ENCODE measurements at regions not wholly inside any gene's neighbourhood (a gene's known extent, or its start where the extent isn't known, plus 50 kb on each side); places are given as distances from the start of the nearest gene placed in this dataset.

- FAIRE-seq = no peak
- dilution Hi-C loops (cut with MboI; ENCODE audit: extremely low pct_ligation_motif_present, low sequenced_read_pairs) = no loop called here
- TF ChIP-seq, protein P1, sequence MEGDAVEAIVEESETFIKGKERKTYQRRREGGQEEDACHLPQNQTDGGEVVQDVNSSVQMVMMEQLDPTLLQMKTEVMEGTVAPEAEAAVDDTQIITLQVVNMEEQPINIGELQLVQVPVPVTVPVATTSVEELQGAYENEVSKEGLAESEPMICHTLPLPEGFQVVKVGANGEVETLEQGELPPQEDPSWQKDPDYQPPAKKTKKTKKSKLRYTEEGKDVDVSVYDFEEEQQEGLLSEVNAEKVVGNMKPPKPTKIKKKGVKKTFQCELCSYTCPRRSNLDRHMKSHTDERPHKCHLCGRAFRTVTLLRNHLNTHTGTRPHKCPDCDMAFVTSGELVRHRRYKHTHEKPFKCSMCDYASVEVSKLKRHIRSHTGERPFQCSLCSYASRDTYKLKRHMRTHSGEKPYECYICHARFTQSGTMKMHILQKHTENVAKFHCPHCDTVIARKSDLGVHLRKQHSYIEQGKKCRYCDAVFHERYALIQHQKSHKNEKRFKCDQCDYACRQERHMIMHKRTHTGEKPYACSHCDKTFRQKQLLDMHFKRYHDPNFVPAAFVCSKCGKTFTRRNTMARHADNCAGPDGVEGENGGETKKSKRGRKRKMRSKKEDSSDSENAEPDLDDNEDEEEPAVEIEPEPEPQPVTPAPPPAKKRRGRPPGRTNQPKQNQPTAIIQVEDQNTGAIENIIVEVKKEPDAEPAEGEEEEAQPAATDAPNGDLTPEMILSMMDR (optimal IDR thresholded peaks at IDR 0.05 in 1 of 3, IDR thresholded peaks at IDR 0.05 in 1 of 3, conservative IDR thresholded peaks at IDR 0.05 in 1 of 3; ENCODE audit: extremely low read depth in 1 of 3, insufficient read depth in 2 of 3, low read length in 3 of 3) = no peak
- TF ChIP-seq EZH2 (IDR thresholded peaks at IDR 0.05; ENCODE audit: low read length) = no peak
These were observed 605.5 kb upstream of the PITX2 start for GRCh38 chr4:111228396-111228795.

DNA sequence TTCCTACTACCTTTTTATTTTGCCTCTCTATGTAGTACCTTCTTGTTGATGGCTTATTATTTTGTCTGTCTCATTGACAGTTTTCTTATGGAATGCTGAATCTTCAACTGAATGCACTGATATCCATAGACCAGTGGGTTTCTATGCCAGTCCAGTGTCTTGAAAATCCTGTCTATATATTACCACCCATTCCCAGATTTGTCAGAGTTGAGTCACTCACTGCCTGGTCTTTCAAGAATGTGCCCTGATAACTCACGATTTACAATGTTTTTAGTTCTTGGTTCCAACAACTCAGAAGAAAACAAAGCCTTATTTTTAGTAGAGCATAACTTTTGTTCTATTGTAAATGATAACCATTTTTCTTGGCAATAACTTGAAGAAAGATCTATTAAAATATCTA is 606.0 kb upstream of the PITX2 start:
- DNase-seq (ENCODE audit: low read depth, low spot score) (no peak), FAIRE-seq (no peak)
- dilution Hi-C loops (cut with MboI; ENCODE audit: extremely low pct_ligation_motif_present, low sequenced_read_pairs) = no loop called here
- H3K36me3 ChIP-seq (ENCODE audit: control insufficient read depth in 2 of 2, extremely low read depth in 1 of 2, insufficient read depth in 2 of 2, low read length in 2 of 2) = no peaks in the 10 kb centered on the region
- no peaks in the 10 kb centered on the region for H3K79me2 ChIP-seq (ENCODE audit: control insufficient read depth, insufficient read depth, low read length)
- no peaks in the 10 kb centered on the region for H4K20me1 ChIP-seq (ENCODE audit: control insufficient read depth, extremely low read depth, insufficient read depth, low read length)
- H3K27ac ChIP-seq (ENCODE audit: control insufficient read depth, insufficient read depth, low read length) = no peak overlapping the region
- no peak overlapping the region for H3K4me3 ChIP-seq (ENCODE audit: control insufficient read depth in 2 of 3, extremely low read depth in 1 of 3, insufficient read depth in 2 of 3, low read depth in 1 of 3, low read length in 3 of 3)
- H3K9me1 ChIP-seq (ENCODE audit: control insufficient read depth, extremely low read depth, insufficient read depth, low read length) = no peaks in the 10 kb centered on the region
- no peaks in the 10 kb centered on the region for H3K4me1 ChIP-seq (ENCODE audit: control insufficient read depth, extremely low read depth, insufficient read depth, low read length)
- H3K9ac ChIP-seq (ENCODE audit: control insufficient read depth, extremely low read depth, insufficient read depth, low read length) = no peak overlapping the region
- H3K9me3 ChIP-seq (ENCODE audit: control insufficient read depth, low read depth, low read length) = no peaks in the 10 kb centered on the region
- no peaks in the 10 kb centered on the region for H3K27me3 ChIP-seq (ENCODE audit: control insufficient read depth, extremely low read depth, insufficient read depth, low read length)
- no peak overlapping the region for H3K4me2 ChIP-seq (ENCODE audit: control insufficient read depth, extremely low read depth, insufficient read depth, low read depth, low read length)
- no peak overlapping the region for H2AFZ ChIP-seq (ENCODE audit: control insufficient read depth, low read length)
- no peak for TF ChIP-seq EZH2 (IDR thresholded peaks at IDR 0.05; ENCODE audit: low read length)
- TF ChIP-seq, protein P1 (optimal IDR thresholded peaks at IDR 0.05 in 1 of 3, IDR thresholded peaks at IDR 0.05 in 1 of 3, conservative IDR thresholded peaks at IDR 0.05 in 1 of 3; ENCODE audit: extremely low read depth in 1 of 3, insufficient read depth in 2 of 3, low read length in 3 of 3) = no peak

More at GRCh38 chr4:111228396-111228795, 605.5 kb upstream of the PITX2 start:
- Histone ChIP-seq H3K4me3 (ENCODE audit: control insufficient read depth in 2 of 3, extremely low read depth in 1 of 3, insufficient read depth in 2 of 3, low read depth in 1 of 3, low read length in 3 of 3) (no peak overlapping the region), H3K27me3 (ENCODE audit: control insufficient read depth, extremely low read depth, insufficient read depth, low read length) (no peaks in the 10 kb centered on the region), H3K9me1 (ENCODE audit: control insufficient read depth, extremely low read depth, insufficient read depth, low read length) (no peaks in the 10 kb centered on the region), H3K36me3 (ENCODE audit: control insufficient read depth in 2 of 2, extremely low read depth in 1 of 2, insufficient read depth in 2 of 2, low read length in 2 of 2) (no peaks in the 10 kb centered on the region), H3K9ac (ENCODE audit: control insufficient read depth, extremely low read depth, insufficient read depth, low read length) (no peak overlapping the region), H3K4me2 (ENCODE audit: control insufficient read depth, extremely low read depth, insufficient read depth, low read depth, low read length) (no peak overlapping the region), H3K27ac (ENCODE audit: control insufficient read depth, insufficient read depth, low read length) (no peak overlapping the region), H3K79me2 (ENCODE audit: control insufficient read depth, insufficient read depth, low read length) (no peaks in the 10 kb centered on the region), H4K20me1 (ENCODE audit: control insufficient read depth, extremely low read depth, insufficient read depth, low read length) (no peaks in the 10 kb centered on the region), H3K4me1 (ENCODE audit: control insufficient read depth, extremely low read depth, insufficient read depth, low read length) (no peaks in the 10 kb centered on the region), H3K9me3 (ENCODE audit: control insufficient read depth, low read depth, low read length) (no peaks in the 10 kb centered on the region), H2AFZ (ENCODE audit: control insufficient read depth, low read length) (no peak overlapping the region)
- DNase-seq (ENCODE audit: low read depth, low spot score) = no peak

Measured in keratinocyte (primary cell).